ENCODE measurements at regions not wholly inside any gene's neighbourhood (a gene's known extent, or its start where the extent isn't known, plus 50 kb on each side); places are given as distances from the start of the nearest gene placed in this dataset.

GRCh38 chr10:21260506-21261149 is 264.9 kb downstream of the SKIDA1 start:
- Mint-ChIP-seq H3K4me3 (ENCODE audit: unreplicated experiment) (no peak overlapping the region), H3K9me3 (ENCODE audit: unreplicated experiment) (no peaks in the 10 kb centered on the region), H3K4me1 (ENCODE audit: unreplicated experiment) (no peaks in the 10 kb centered on the region), H3K27ac (ENCODE audit: unreplicated experiment) (no peak overlapping the region), H3K36me3 (ENCODE audit: low read depth, unreplicated experiment) (no peaks in the 10 kb centered on the region), H3K27me3 (ENCODE audit: unreplicated experiment) (no peaks in the 10 kb centered on the region)
- no peak for DNase-seq (ENCODE audit: low spot score)
- TF ChIP-seq, protein P1, sequence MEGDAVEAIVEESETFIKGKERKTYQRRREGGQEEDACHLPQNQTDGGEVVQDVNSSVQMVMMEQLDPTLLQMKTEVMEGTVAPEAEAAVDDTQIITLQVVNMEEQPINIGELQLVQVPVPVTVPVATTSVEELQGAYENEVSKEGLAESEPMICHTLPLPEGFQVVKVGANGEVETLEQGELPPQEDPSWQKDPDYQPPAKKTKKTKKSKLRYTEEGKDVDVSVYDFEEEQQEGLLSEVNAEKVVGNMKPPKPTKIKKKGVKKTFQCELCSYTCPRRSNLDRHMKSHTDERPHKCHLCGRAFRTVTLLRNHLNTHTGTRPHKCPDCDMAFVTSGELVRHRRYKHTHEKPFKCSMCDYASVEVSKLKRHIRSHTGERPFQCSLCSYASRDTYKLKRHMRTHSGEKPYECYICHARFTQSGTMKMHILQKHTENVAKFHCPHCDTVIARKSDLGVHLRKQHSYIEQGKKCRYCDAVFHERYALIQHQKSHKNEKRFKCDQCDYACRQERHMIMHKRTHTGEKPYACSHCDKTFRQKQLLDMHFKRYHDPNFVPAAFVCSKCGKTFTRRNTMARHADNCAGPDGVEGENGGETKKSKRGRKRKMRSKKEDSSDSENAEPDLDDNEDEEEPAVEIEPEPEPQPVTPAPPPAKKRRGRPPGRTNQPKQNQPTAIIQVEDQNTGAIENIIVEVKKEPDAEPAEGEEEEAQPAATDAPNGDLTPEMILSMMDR (IDR thresholded peaks at IDR 0.05; ENCODE audit: unreplicated experiment) = no peak

- no peaks in the 10 kb centered on the region for H3K9me3 Mint-ChIP-seq (ENCODE audit: unreplicated experiment)
- DNase-seq (ENCODE audit: low spot score) = no peak
- H3K4me1 Mint-ChIP-seq (ENCODE audit: unreplicated experiment) = no peaks in the 10 kb centered on the region
- no peak overlapping the region for H3K4me3 Mint-ChIP-seq (ENCODE audit: unreplicated experiment)
- no peaks in the 10 kb centered on the region for H3K36me3 Mint-ChIP-seq (ENCODE audit: low read depth, unreplicated experiment)
- no peak overlapping the region for H3K27ac Mint-ChIP-seq (ENCODE audit: unreplicated experiment)
- TF ChIP-seq, protein P1 (IDR thresholded peaks at IDR 0.05; ENCODE audit: unreplicated experiment) = no peak
- H3K27me3 Mint-ChIP-seq (ENCODE audit: unreplicated experiment) = no peaks in the 10 kb centered on the region
Measured at GRCh38 chr10:21260066-21260465, 265.4 kb downstream of the SKIDA1 start.

DNA sequence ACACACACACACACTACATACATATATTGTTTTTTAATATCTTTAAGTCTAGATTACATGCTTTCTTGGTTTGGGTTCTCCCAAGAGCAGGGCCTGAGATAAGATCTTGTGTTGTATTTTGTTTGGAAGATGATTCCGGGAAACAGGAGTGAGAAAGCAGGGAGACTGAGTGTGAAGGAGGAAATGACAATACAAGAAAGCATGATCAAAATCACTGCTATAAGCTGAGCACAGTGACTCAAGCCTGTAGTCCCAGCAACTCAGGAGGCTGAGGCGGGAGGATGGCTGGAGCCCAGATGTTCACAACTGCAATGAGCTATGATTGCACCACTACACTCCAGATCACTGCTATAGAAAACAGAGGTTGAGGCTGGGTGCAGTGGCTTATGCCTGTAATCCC is 267.6 kb downstream of the SKIDA1 start:
- H3K36me3 Mint-ChIP-seq (ENCODE audit: low read depth, unreplicated experiment) = no peaks in the 10 kb centered on the region

DNA sequence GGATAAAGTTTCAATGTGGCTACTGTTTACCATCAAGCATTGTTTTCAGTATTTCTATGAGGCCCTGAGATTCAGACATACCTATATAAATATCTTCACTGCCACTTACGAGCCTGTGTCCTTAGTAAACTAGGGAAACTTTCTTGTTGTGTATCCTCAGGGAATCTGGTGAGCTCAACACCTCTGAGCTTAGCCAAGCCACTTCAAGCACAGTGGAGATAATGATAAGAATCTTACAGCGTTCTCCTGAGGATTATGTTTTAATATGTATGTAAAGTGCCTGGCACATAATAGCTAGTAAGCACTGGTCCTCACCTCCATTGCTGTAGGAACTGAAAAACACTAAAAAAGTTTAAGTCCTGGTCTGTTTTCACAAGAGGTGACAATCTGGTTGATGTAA is 268.3 kb downstream of the SKIDA1 start:
- TF ChIP-seq, protein P1 (IDR thresholded peaks at IDR 0.05; ENCODE audit: unreplicated experiment) = no peak
- no peak overlapping the region for H3K27ac Mint-ChIP-seq (ENCODE audit: unreplicated experiment)
- no peaks in the 10 kb centered on the region for H3K36me3 Mint-ChIP-seq (ENCODE audit: low read depth, unreplicated experiment)
- no peaks in the 10 kb centered on the region for H3K4me1 Mint-ChIP-seq (ENCODE audit: unreplicated experiment)
- DNase-seq (ENCODE audit: low spot score) = no peak
- H3K27me3 Mint-ChIP-seq (ENCODE audit: unreplicated experiment) = no peaks in the 10 kb centered on the region
- H3K9me3 Mint-ChIP-seq (ENCODE audit: unreplicated experiment) = no peaks in the 10 kb centered on the region
- H3K4me3 Mint-ChIP-seq (ENCODE audit: unreplicated experiment) = no peak overlapping the region

More for the DNA sequence above, 267.6 kb downstream of the SKIDA1 start:
- no peaks in the 10 kb centered on the region for H3K9me3 Mint-ChIP-seq (ENCODE audit: unreplicated experiment)
- H3K4me3 Mint-ChIP-seq (ENCODE audit: unreplicated experiment) = no peak overlapping the region
- TF ChIP-seq, protein P1 (IDR thresholded peaks at IDR 0.05; ENCODE audit: unreplicated experiment) = no peak
- no peak for DNase-seq (ENCODE audit: low spot score)
- no peaks in the 10 kb centered on the region for H3K4me1 Mint-ChIP-seq (ENCODE audit: unreplicated experiment)
- H3K27me3 Mint-ChIP-seq (ENCODE audit: unreplicated experiment) = no peaks in the 10 kb centered on the region
- H3K27ac Mint-ChIP-seq (ENCODE audit: unreplicated experiment) = no peak overlapping the region

DNA sequence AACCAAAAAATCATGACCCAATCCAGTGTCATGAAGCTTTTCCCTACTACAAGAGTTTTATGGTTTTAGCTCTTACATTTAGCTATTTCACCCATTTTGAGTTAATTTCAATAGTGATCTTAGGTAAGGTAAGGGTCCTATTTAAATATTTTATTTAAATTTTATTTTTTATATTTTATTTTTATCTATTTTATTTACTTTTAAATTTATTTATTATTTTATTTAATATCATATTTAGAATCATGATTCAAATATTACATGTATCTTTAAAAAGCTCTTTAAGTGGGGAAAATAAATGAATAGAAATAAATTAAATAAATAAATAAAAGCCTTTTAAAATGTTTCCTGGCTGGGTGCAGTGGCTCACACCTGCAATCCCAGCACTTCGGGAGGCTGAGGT is 276.0 kb downstream of the SKIDA1 start:
- Mint-ChIP-seq H3K4me3 (ENCODE audit: unreplicated experiment) (no peak overlapping the region), H3K9me3 (ENCODE audit: unreplicated experiment) (no peaks in the 10 kb centered on the region), H3K27me3 (ENCODE audit: unreplicated experiment) (no peaks in the 10 kb centered on the region)

More for the DNA sequence above, 276.0 kb downstream of the SKIDA1 start:
- H3K36me3 Mint-ChIP-seq (ENCODE audit: low read depth, unreplicated experiment) = no peaks in the 10 kb centered on the region
- DNase-seq (ENCODE audit: low spot score) = no peak
- no peak overlapping the region for H3K27ac Mint-ChIP-seq (ENCODE audit: unreplicated experiment)
- H3K4me1 Mint-ChIP-seq (ENCODE audit: unreplicated experiment) = no peaks in the 10 kb centered on the region
- TF ChIP-seq, protein P1 (IDR thresholded peaks at IDR 0.05; ENCODE audit: unreplicated experiment) = no peak
